Heart right ventricle (tissue), 16 donors: ENCODE measurements at regions not wholly inside any gene's neighbourhood (a gene's known extent, or its start where the extent isn't known, plus 50 kb on each side); places are given as distances from the start of the nearest gene placed in this dataset.

Experiments
- ATAC-seq, 8 donors: fragments of 200-7000 bp; cut with Tn5 transposase; one replicate each; pipeline ENCODE4 v1.9.1; 2020; ENCODE audit warnings: mild to moderate bottlenecking in 8 of 8, moderate library complexity in 8 of 8, moderate number of reproducible peaks in 1 of 8
- DNase-seq, 2 donors: peaks; one replicate each; pipeline ENCODE4 v3.0.0-alpha.2; 2020
- H3K27ac ChIP-seq, 10 donors: fragments of 200-600 bp; sonication (generic) in 2 of 10; one replicate each; pipeline versions ENCODE4 v1.5.0 to v1.8.0; 2020 to 2022; ENCODE audit warnings: mild to moderate bottlenecking in 3 of 10
- H3K27me3 ChIP-seq, 7 donors: fragments of 200-600 bp; one replicate each; pipeline ENCODE4 v1.8.0; 2021 to 2022; ENCODE audit warnings: mild to moderate bottlenecking in 2 of 7
- H3K36me3 ChIP-seq, 9 donors: fragments of 200-600 bp; sonication (generic) in 1 of 9; one replicate each; pipeline versions ENCODE4 v1.5.0 to v1.8.0; 2020 to 2022; ENCODE audit warnings: mild to moderate bottlenecking in 2 of 9
- H3K4me1 ChIP-seq, 9 donors: fragments of 200-600 bp; sonication (generic) in 1 of 9; one replicate each; pipeline versions ENCODE4 v1.5.0 to v1.8.0; 2020 to 2022; ENCODE audit warnings: mild to moderate bottlenecking in 4 of 9
- H3K4me3 ChIP-seq, 10 donors: fragments of 200-600 bp; sonication (generic) in 2 of 10; one replicate each; pipeline versions ENCODE4 v1.5.0 to v1.8.0; 2020 to 2022; ENCODE audit warnings: mild to moderate bottlenecking in 7 of 10, moderate library complexity in 2 of 10
- H3K9me3 ChIP-seq, 11 donors: fragments of 200-600 bp in 10 of 11; sonication (generic) in 2 of 11; one replicate each; pipeline versions ENCODE4 v1.5.0 to v1.8.0; 2013 to 2022; ENCODE audit warnings: mild to moderate bottlenecking in 2 of 11, control low read depth in 1 of 11, moderate library complexity in 1 of 11
- CTCF ChIP-seq, 9 donors: fragments of 200-600 bp; sonication (generic) in 2 of 9; IDR thresholded peaks; one replicate each; pipeline versions ENCODE4 v1.5.0 to v1.8.0; 2021 to 2022; ENCODE audit warnings: antibody characterized with exemption in 9 of 9, mild to moderate bottlenecking in 5 of 9, moderate library complexity in 1 of 9
- WGBS, 2 donors: extraction: QIAGEN DNeasy Blood & Tissue Kit; methylation state at CpG; one replicate each; pipeline ENCODE4 v1.1.7; 2013; ENCODE audit warnings: inconsistent platforms in 1 of 2; 5-methylcytosine and 5-hydroxymethylcytosine counted together
- intact Hi-C, 10 donors: fragments of 100-400 bp; cut with DNase I; formaldehyde crosslinking; loops; one replicate each; pipeline versions ENCODE4 v1.11.1 to v1.14.2; 2022
- donor health status: Arrhythmogenic right ventricular cardiomyopathy.
- donor health status: ischemic (EF 13 %, LVEDD 7.1; RV severe dilation, severe dysfunction).
- donor health status: healthy with polysubstance abuse.
- donor health status: DM: no; HTN: yes; CAD: no.
- donor health status: DM: no; HTN: no; CAD: no.
- donor health status: ischemic (EF 25% LVEDD 6.9; RV normal size, moderate dysfunction).
- donor health status: ischemic (EF 25% LVEDD 5.7; RV mildly dilated, moderate dysfunction).
- donor health status: healthy.
- donor health status: DM: yes; HTN: yes; CAD: no.
- donor health status: Ischemic cardiomyopathy.
- donor health status: ischemic (EF 35%, LVEDD 5.7; RV mildly dilated, moderate dysfunction).
- donor health status: nonischemic (EF 11% LVEDD 7.7; RV severe dilation, severe dysfunction).
- donor health status: DM: yes; HTN: yes; CAD: no.
- donor health status: PGD.
- donor health status: ischemic (EF 29% LVEDD 5.4; RV normal size, mild dysfunction).
- donor health status: nonischemic (EF 23%, LVEDD 6.1; RV moderate dilation, normal function).

- no peak for TF ChIP-seq CTCF (IDR thresholded peaks at IDR 0.05)
- no peak overlapping the region for H3K4me3 ChIP-seq
- no peak for ATAC-seq
- H3K27ac ChIP-seq: no peak overlapping the region
- peaks cover 0 to 25% (median 7%) of the 10 kb centered on the region in 11 donors for H3K9me3 ChIP-seq
- intact Hi-C loops: no loop called here
- no peaks in the 10 kb centered on the region for H3K36me3 ChIP-seq
- DNase-seq: no peak
- 84 to 85% methylated on average over 27 of the region's 27 CpGs for WGBS, 2 donors
- H3K27me3 ChIP-seq: peaks cover 0 to 20% (median 9%) of the 10 kb centered on the region in 7 donors
- no peaks in the 10 kb centered on the region for H3K4me1 ChIP-seq
Measured at GRCh38 chr22:49297286-49297870, 530.3 kb downstream of the BRD1 start.

GRCh38 chr22:49296561-49296960, 531.1 kb downstream of the BRD1 start:
- no peak for TF ChIP-seq CTCF (IDR thresholded peaks at IDR 0.05)
- Histone ChIP-seq H3K4me1 (no peaks in the 10 kb centered on the region), H3K9me3 (peaks cover 0 to 25% (median 7%) of the 10 kb centered on the region in 11 donors), H3K36me3 (no peaks in the 10 kb centered on the region), H3K27ac (no peak overlapping the region), H3K27me3 (peaks cover 0 to 16% (median 3%) of the 10 kb centered on the region in 7 donors), H3K4me3 (no peak overlapping the region)
- 85 to 86% methylated on average over 11 of the region's 11 CpGs for WGBS, 2 donors
- DNase-seq (no peak), ATAC-seq (no peak)
- intact Hi-C loops: no loop called here

DNA sequence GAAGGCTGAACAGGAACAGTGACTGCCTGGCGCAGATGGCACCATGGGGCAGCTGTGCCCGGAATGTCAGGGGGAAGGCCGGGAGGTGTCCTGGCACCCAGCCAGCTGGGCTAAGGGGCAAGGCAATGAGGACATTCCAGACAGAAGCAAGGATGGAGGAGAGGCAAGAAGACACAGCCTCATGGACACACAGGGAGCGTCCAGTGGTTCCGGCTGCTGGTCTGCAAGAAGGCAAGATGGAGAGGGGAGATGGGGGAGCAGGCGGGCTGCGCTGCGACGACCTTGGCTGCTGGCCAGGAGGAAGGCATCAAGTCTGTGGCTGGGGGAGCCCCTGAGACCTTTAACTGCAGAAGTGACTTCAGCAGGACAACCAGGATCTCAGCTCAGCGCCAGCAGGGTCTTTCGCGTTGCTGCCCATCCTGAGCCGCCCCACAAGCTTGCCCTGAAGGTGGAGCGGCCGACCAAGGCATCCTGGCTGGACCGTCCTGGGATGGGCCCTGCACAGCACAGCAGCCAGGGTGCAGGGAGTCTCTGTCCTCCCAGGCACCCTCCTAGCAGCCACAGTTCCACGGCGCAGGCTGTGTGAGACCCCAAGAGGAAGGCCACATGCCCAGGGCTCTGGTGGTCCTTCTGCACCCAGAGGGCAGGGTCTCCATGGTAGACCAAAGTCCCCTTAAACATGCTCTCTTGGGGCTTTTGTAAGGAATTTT, 531.7 kb downstream of the BRD1 start:
- Histone ChIP-seq H3K4me1 (no peaks in the 10 kb centered on the region), H3K9me3 (peaks cover 0 to 25% (median 7%) of the 10 kb centered on the region in 11 donors), H3K4me3 (no peak overlapping the region), H3K27me3 (peaks cover 0 to 19% (median 4%) of the 10 kb centered on the region in 7 donors), H3K27ac (no peak overlapping the region), H3K36me3 (no peaks in the 10 kb centered on the region)
- no peak for DNase-seq
- no peak for TF ChIP-seq CTCF (IDR thresholded peaks at IDR 0.05)
- intact Hi-C loops: no loop called here
- WGBS, 2 donors: 84 to 85% methylated on average over 18 of the region's 18 CpGs
- ATAC-seq: no peak

DNA sequence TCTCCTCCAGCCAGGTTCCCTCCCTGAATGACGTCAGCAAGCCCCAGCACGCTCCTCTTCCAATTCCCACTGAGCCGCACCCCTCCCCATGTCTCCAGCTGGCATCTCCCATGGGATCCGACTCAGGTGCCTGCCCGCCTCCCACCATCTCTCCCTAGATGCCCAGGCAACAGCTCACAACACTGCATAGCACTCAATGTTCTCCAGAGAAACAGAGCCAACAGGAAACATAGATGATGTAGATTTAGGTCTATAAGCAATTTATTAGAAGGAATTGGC, 532.3 kb downstream of the BRD1 start:
- no peak for TF ChIP-seq CTCF (IDR thresholded peaks at IDR 0.05)
- ATAC-seq: no peak
- DNase-seq: no peak
- H3K4me3 ChIP-seq: no peak overlapping the region
- H3K36me3 ChIP-seq: no peaks in the 10 kb centered on the region
- H3K27ac ChIP-seq: no peak overlapping the region
- intact Hi-C loops: no loop called here
- peaks cover 0 to 24% (median 10%) of the 10 kb centered on the region in 7 donors for H3K27me3 ChIP-seq
- WGBS, 2 donors: 84 to 87% methylated on average over 5 of the region's 5 CpGs
- peaks cover 0 to 25% (median 7%) of the 10 kb centered on the region in 11 donors for H3K9me3 ChIP-seq
- no peaks in the 10 kb centered on the region for H3K4me1 ChIP-seq
